ENCODE measurements at regions not wholly inside any gene's neighbourhood (a gene's known extent, or its start where the extent isn't known, plus 50 kb on each side); places are given as distances from the start of the nearest gene placed in this dataset.

DNA sequence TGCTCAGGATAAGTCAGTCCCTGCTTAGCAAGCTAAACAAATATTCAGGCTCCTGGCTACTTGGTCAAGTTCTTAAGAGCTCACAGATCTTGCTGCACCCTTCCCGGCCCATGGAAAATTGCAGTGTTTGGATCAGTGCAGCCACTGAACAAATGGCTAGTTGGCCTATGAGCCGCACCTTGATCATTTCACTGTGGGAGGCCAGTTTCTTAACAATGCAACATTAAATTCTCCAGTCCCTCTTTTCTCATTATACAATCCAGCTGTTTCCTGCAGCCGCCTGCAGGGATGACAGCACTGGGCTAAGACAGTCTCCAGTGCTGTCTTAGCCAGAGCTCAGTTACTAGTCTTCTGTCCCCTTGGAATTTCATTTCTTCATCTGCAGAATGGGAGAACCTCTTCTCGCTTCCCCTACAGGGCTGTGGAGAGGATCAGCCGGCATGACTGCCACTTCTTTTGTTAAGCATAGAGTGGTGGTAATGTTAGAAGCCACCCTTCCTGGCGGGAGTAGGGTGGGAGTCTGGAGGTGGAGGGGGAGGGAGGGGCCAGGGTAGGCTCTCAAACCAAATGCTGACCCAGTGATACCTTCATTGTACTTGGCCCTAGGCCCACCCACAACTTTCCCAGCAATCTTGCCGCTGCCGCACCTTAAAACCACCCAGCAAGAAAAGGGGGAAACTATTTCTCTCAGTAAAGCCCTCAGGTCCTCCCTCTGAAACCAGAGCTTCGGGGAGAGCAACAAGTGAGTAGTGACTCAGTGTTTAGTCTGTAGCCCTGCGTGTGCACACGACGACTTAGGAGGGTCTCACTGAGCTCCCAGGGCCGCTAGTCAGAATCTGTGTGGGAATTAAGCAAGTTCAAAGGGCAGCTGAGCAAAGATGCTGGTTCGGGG lies 145.7 kb downstream of the NUAK1 start:
- DNase-seq (ENCODE audit: low spot score) = peak; percentile 33

GRCh38 chr12:105993766-105994555 lies 144.8 kb downstream of the NUAK1 start:
- DNase-seq (ENCODE audit: low spot score) = no peak

- no peak for DNase-seq (ENCODE audit: low spot score)
These were observed 142.8 kb downstream of the NUAK1 start for GRCh38 chr12:105995961-105996431.

DNA sequence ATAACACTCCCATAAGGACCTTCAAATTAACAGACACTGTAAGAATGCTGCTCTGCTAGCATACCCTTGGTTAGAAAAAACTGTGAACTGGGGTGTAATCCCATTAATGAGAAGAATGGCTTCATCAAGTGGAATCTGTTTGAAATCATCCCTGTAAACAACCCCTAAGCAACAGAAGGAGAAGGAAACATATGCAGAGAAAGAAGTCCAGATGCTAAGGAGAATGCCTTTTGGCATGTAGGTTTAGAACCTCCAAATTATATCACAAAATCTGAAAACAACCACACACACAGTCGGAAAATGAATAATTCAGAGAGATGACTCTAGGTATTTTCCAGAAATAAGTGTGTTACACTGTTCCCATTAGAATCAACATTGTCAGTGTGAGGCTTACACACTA lies 140.2 kb downstream of the NUAK1 start:
- no peak for DNase-seq (ENCODE audit: low spot score)

GRCh38 chr12:106000382-106001104 lies 138.2 kb downstream of the NUAK1 start:
- DNase-seq (ENCODE audit: low spot score) = no peak

DNA sequence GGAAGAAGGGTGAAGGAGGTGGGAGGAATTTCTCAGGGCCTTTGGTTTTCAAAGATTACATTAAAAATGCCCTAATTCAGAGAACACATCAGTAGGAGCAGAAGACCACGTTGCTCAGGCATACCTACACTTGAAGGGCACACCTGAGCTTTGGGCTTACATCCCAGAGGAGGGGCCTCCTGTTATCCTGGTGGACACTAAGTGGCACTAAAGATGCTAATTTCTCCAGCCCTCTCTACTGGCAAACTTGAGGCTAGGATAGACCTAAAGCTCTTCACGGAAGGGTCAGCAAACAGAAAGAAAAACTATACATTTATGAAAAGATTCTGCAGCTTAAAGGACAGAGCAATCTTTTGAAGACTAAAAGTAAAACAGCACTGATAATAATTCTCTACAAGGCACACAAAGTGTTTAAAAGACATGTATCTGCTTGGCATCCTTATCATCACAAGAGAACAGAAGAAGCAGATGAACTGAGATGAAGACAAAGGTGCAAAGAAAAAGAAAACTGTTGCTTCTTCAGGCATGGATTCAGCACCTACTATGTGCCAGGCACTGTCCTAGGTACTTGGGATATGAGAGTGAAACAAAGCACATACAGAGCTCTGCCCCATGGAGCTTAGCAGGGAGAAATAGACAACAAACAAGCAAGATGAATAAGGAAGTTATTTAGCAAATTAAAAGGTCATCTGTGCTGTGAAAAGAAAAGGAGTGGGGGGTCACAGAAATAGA lies 137.5 kb downstream of the NUAK1 start:
- no peak for DNase-seq (ENCODE audit: low spot score)

- DNase-seq (ENCODE audit: low spot score) = no peak
These were observed 136.9 kb downstream of the NUAK1 start for GRCh38 chr12:106001837-106002218.

DNA sequence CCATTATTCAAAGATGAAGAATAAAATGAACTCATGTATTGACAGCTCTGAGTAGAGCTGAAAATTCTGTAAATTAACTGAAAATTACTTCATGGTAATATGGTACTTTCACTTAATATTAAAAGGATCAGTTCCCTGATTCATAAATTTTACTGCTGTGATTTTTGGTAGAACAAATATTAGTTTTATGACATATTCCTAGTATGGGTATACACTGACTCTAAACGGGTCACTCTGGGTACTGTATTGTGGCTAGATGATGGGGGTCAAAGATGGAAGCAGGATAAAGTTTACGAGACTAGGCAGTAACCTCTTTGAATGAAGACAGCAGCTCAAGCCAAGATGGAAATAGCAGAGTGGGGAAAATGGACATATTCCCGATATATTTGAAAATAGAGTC lies 135.5 kb downstream of the NUAK1 start:
- no peak for DNase-seq (ENCODE audit: low spot score)

GRCh38 chr12:106004289-106004688 lies 134.5 kb downstream of the NUAK1 start:
- DNase-seq (ENCODE audit: low spot score) = no peak

DNA sequence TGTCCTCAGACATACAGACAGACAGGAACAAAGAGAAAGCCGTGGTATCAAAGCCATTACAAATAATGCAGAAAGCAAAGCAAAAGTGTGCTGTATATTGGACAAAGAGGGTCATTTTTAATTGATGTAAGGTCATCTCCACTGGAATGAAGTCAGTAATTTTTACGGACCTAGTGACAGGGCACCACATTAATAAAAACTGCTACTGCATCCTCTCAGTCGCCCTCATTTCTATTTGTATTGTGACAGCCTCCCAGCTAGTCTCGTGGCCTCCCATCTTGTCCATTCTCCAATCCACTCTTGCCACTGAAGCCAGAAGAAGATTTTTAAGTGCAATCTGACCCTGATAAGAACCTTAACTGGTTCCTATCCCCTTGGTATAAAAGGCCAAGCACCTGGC lies 132.4 kb downstream of the NUAK1 start:
- no peak for DNase-seq (ENCODE audit: low spot score)

- DNase-seq (ENCODE audit: low spot score) = no peak
These were observed 131.8 kb downstream of the NUAK1 start for GRCh38 chr12:106006940-106007339.

DNA sequence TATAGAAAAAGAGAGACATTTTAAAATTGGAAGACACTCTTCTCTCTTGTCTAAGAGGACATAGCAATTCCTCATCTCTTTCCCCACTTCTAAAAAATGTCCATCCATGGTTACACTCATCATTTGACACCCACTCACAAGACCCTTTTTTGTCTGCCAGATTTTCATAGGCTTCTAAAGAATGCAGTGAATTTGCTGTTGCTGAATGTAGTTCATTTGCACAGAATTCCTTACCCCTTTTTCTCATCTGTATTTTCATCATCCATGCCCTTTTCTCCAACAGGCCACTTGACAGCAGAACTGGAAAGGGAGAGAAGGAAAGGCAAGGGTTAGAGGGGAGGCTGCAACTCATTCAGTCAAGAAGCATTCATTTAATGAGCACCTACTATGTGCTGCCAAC lies 128.0 kb downstream of the NUAK1 start:
- DNase-seq (ENCODE audit: low spot score) = no peak
